ENCODE measurements at regions not wholly inside any gene's neighbourhood (a gene's known extent, or its start where the extent isn't known, plus 50 kb on each side); places are given as distances from the start of the nearest gene placed in this dataset.

GRCh38 chr10:88033793-88034192, 170.4 kb downstream of the PTEN start:
- DNase-seq (ENCODE audit: low read depth), result no peak
- TF ChIP-seq CTCF (conservative IDR thresholded peaks at IDR 0.05; ENCODE audit: control insufficient read depth, insufficient read depth, low read depth, low read length), result no peak
- H3K4me3 ChIP-seq (ENCODE audit: control insufficient read depth, low read depth, low read length), result no peak overlapping the region

- DNase-seq (ENCODE audit: low read depth), result no peak
Observed at GRCh38 chr10:88036126-88036525, 172.7 kb downstream of the PTEN start.

GRCh38 chr10:88037623-88038022, 174.2 kb downstream of the PTEN start:
- no peak for DNase-seq (ENCODE audit: low read depth)
- no peak for TF ChIP-seq CTCF (conservative IDR thresholded peaks at IDR 0.05; ENCODE audit: control insufficient read depth, insufficient read depth, low read depth, low read length)
- no peak overlapping the region for H3K4me3 ChIP-seq (ENCODE audit: control insufficient read depth, low read depth, low read length)

More at GRCh38 chr10:88036126-88036525, 172.7 kb downstream of the PTEN start:
- no peak overlapping the region for H3K4me3 ChIP-seq (ENCODE audit: control insufficient read depth, low read depth, low read length)
- no peak for TF ChIP-seq CTCF (conservative IDR thresholded peaks at IDR 0.05; ENCODE audit: control insufficient read depth, insufficient read depth, low read depth, low read length)

- H3K4me3 ChIP-seq (ENCODE audit: control insufficient read depth, low read depth, low read length), result no peak overlapping the region
- TF ChIP-seq CTCF (conservative IDR thresholded peaks at IDR 0.05; ENCODE audit: control insufficient read depth, insufficient read depth, low read depth, low read length), result no peak
- peak; percentile 83 for DNase-seq (ENCODE audit: low read depth)
Observed at GRCh38 chr10:88038268-88038667, 174.8 kb downstream of the PTEN start.

- no peak for TF ChIP-seq CTCF (conservative IDR thresholded peaks at IDR 0.05; ENCODE audit: control insufficient read depth, insufficient read depth, low read depth, low read length)
- H3K4me3 ChIP-seq (ENCODE audit: control insufficient read depth, low read depth, low read length), result no peak overlapping the region
- DNase-seq (ENCODE audit: low read depth), result peak; percentile 54
Observed at GRCh38 chr10:88039496-88040200, 176.2 kb downstream of the PTEN start.

GRCh38 chr10:88041243-88042159, 178.1 kb downstream of the PTEN start:
- TF ChIP-seq CTCF (conservative IDR thresholded peaks at IDR 0.05; ENCODE audit: control insufficient read depth, insufficient read depth, low read depth, low read length), result no peak
- H3K4me3 ChIP-seq (ENCODE audit: control insufficient read depth, low read depth, low read length), result no peak overlapping the region
- DNase-seq (ENCODE audit: low read depth), result no peak
